Caco-2 (cell line): ENCODE measurements at regions not wholly inside any gene's neighbourhood (a gene's known extent, or its start where the extent isn't known, plus 50 kb on each side); places are given as distances from the start of the nearest gene placed in this dataset.

Experiments
- BruUV-seq: library from RNA; stranded (reverse); fragments of 400-500 nt; replicated peaks from 2 replicates; lab custom pipeline; 2021; lab: Mats Ljungman, UMichigan
- CTCF ChIA-PET: fragments of 300-600 bp; sonication (Branson Sonifier 250); formaldehyde crosslinking; loops from one replicate; lab custom pipeline; 2022; ENCODE audit warnings: antibody characterized with exemption; lab: Charles Lee
- POLR2A ChIA-PET: fragments of 300-600 bp; sonication (Branson Sonifier 250); formaldehyde crosslinking; loops from one replicate; lab custom pipeline; 2022; ENCODE audit warnings: antibody characterized with exemption; lab: Charles Lee
- DNase-seq, 2 experiments: peaks; one replicate each; pipeline versions ENCODE4 v3.0.0 to v3.0.0-alpha.2; 2020 to 2022
- H3K27me3 ChIP-seq: replicated peaks from 2 replicates; pipeline ENCODE4 v1.6.0; 2011; ENCODE audit warnings: low read length; ENCODE audit not compliant: control insufficient read depth, insufficient read depth
- H3K36me3 ChIP-seq: 2 replicates; pipeline ENCODE4 v1.5.1; 2011; ENCODE audit warnings: low read length; ENCODE audit not compliant: control insufficient read depth, insufficient read depth
- H3K4me1 ChIP-seq: fragments of 250-450 bp; sonication (Bioruptor Pico); 2 replicates; pipeline ENCODE4 v1.5.1; 2020; ENCODE audit warnings: mild to moderate bottlenecking
- H3K4me3 ChIP-seq: 2 replicates; pipeline ENCODE4 v1.5.1; 2011; ENCODE audit warnings: low read depth, mild to moderate bottlenecking, control low read depth, low read length
- H3K9me3 ChIP-seq: fragments of 250-450 bp; sonication (Bioruptor Pico); 2 replicates; pipeline ENCODE4 v1.5.1; 2020; ENCODE audit warnings: mild to moderate bottlenecking, moderate library complexity
- H3K27ac Mint-ChIP-seq: one replicate; pipeline ENCODE4 v1.8.0; 2022; ENCODE audit warnings: mixed read lengths; ENCODE audit not compliant: unreplicated experiment
- H3K27me3 Mint-ChIP-seq: one replicate; pipeline ENCODE4 v1.8.0; 2022; ENCODE audit warnings: mixed read lengths; ENCODE audit not compliant: insufficient read depth, unreplicated experiment
- H3K36me3 Mint-ChIP-seq: one replicate; pipeline ENCODE4 v1.8.0; 2022; ENCODE audit warnings: mild to moderate bottlenecking, mixed read lengths; ENCODE audit not compliant: insufficient read depth, unreplicated experiment
- H3K4me1 Mint-ChIP-seq: one replicate; pipeline ENCODE4 v1.8.0; 2022; ENCODE audit warnings: low read depth, mixed read lengths; ENCODE audit not compliant: unreplicated experiment
- H3K4me3 Mint-ChIP-seq: one replicate; pipeline ENCODE4 v1.8.0; 2022; ENCODE audit warnings: mild to moderate bottlenecking, moderate library complexity, mixed read lengths; ENCODE audit not compliant: unreplicated experiment
- H3K9me3 Mint-ChIP-seq: one replicate; pipeline ENCODE4 v1.8.0; 2022; ENCODE audit warnings: mixed read lengths; ENCODE audit not compliant: unreplicated experiment
- intact Hi-C: fragments of 100-400 bp; cut with micrococcal nuclease; formaldehyde crosslinking; loops from one replicate; pipeline ENCODE4 v1.10.0; 2022; ENCODE audit not compliant: unreplicated experiment
- TF ChIP-seq, protein P1 (sequence below), 2 experiments: fragments of 200-600 bp in 1 of 2; IDR thresholded peaks; 1 replicate in 1 of 2; 2 replicates in 1 of 2; pipeline versions ENCODE4 v1.5.1 to v1.8.0; 2011 to 2022; ENCODE audit warnings: antibody characterized with exemption in 1 of 2, control low read depth in 1 of 2, inconsistent platforms in 1 of 2, low read depth in 1 of 2, low read length in 1 of 2, mild to moderate bottlenecking in 1 of 2, moderate library complexity in 1 of 2; ENCODE audit not compliant: insufficient read depth in 1 of 2, severe bottlenecking in 1 of 2, unreplicated experiment in 1 of 2

DNA sequence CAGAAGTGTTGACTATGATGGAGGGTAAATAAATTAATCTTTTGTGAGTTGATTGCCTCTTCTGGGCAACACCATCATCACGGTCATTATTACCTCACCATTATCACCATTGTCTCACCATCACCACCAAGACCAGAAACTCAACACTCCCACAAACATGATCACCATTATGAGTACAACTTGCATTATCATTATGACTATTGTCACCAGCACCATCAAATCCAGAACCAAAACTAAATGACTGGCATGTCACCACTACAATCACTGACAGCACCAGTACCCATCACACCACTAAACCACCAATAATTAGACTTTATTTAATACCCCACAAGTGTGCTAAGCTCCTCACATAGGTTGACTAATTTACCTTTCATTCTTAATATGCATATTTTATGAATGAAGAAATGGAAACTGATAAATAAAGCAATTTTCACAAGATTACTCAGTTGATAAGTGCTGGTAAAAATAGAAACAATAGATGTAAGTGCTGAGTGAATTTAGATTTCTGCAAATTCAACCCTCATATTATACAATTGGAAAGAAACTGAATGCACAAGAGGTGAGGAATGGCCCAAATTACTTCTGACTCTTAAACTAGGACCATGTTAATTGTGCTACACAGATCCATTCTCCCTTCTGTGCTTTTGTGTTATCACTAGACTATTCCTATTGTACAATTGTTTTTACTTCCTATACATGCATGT, 517.8 kb upstream of the PAPPA start:
- DNase-seq = no peak
- peaks cover 19% of the 10 kb centered on the region for H3K27me3 Mint-ChIP-seq
- CTCF ChIA-PET = no interaction called here
- TF ChIP-seq, protein P1, sequence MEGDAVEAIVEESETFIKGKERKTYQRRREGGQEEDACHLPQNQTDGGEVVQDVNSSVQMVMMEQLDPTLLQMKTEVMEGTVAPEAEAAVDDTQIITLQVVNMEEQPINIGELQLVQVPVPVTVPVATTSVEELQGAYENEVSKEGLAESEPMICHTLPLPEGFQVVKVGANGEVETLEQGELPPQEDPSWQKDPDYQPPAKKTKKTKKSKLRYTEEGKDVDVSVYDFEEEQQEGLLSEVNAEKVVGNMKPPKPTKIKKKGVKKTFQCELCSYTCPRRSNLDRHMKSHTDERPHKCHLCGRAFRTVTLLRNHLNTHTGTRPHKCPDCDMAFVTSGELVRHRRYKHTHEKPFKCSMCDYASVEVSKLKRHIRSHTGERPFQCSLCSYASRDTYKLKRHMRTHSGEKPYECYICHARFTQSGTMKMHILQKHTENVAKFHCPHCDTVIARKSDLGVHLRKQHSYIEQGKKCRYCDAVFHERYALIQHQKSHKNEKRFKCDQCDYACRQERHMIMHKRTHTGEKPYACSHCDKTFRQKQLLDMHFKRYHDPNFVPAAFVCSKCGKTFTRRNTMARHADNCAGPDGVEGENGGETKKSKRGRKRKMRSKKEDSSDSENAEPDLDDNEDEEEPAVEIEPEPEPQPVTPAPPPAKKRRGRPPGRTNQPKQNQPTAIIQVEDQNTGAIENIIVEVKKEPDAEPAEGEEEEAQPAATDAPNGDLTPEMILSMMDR (IDR thresholded peaks at IDR 0.05; ENCODE audit: insufficient read depth in 1 of 2, low read depth in 1 of 2, low read length in 1 of 2, severe bottlenecking in 1 of 2, unreplicated experiment in 1 of 2) = no peak
- Histone ChIP-seq H3K27me3 (no peaks in the 10 kb centered on the region; the same call in 1 of the 2 replicates), H3K36me3 (no peaks in the 10 kb centered on the region), H3K4me3 (no peak overlapping the region), H3K4me1 (no peaks in the 10 kb centered on the region), H3K9me3 (no peaks in the 10 kb centered on the region)
- intact Hi-C loops = no loop called here
- H3K4me1 Mint-ChIP-seq = no peaks in the 10 kb centered on the region
- no peak overlapping the region for H3K27ac Mint-ChIP-seq
- no TSS peak for BruUV-seq
- H3K36me3 Mint-ChIP-seq = no peaks in the 10 kb centered on the region
- no peaks in the 10 kb centered on the region for H3K9me3 Mint-ChIP-seq
- H3K4me3 Mint-ChIP-seq = no peak overlapping the region
- POLR2A ChIA-PET = no interaction called here

DNA sequence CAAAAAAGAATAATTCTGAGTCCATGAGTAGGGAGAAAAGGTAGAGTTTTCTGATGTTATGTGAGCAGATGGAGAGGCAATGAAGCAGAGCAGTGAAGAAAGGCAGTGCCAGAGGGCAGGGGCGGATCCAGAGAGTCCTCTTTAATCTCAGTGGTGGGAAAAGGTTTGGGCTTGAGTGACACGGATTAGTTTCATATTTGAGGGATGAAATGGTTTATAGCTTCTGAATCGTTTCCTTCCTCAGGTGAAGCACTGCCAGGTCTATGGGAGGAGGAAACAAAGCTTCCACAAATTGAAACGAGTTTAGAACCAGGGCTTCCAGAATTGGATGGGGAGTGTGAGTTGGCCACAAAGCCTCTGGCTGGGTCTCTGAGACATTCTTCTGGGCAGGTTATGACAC, 517.0 kb upstream of the PAPPA start:
- no peaks in the 10 kb centered on the region for H3K9me3 ChIP-seq
- no peak overlapping the region for H3K4me3 ChIP-seq
- ChIA-PET POLR2A (no interaction called here), CTCF (no interaction called here)
- H3K36me3 ChIP-seq = no peaks in the 10 kb centered on the region
- Mint-ChIP-seq H3K36me3 (no peaks in the 10 kb centered on the region), H3K27me3 (peaks cover 19% of the 10 kb centered on the region), H3K9me3 (no peaks in the 10 kb centered on the region), H3K4me1 (no peaks in the 10 kb centered on the region), H3K27ac (no peak overlapping the region), H3K4me3 (no peak overlapping the region)
- no peaks in the 10 kb centered on the region for H3K4me1 ChIP-seq
- TF ChIP-seq, protein P1 (IDR thresholded peaks at IDR 0.05; ENCODE audit: insufficient read depth in 1 of 2, low read depth in 1 of 2, low read length in 1 of 2, severe bottlenecking in 1 of 2, unreplicated experiment in 1 of 2) = no peak
- H3K27me3 ChIP-seq = no peaks in the 10 kb centered on the region; the same call in 1 of the 2 replicates
- intact Hi-C loops = no loop called here
- BruUV-seq = no TSS peak
- DNase-seq = no peak

DNA sequence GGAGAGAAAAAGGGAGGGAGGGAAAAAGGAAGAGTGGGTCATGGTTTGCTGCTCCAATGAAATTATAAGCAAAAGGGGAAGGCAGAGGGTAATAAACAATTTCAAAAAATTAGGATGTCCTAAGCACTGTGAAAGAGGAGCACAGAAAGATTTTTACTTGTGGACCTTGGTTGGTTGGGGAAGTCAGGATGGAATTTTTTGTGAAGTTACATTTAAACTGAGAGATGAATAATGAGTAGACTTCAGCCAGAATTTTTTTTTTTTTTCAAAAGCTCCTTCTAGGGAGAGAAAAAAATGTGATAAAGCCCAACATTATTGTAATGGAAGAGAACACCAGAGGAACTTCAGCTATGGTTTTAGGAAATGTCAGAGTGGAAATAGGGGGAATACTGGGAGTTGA, 515.9 kb upstream of the PAPPA start:
- Histone ChIP-seq H3K4me1 (no peaks in the 10 kb centered on the region), H3K36me3 (no peaks in the 10 kb centered on the region), H3K27me3 (no peaks in the 10 kb centered on the region; the same call in 1 of the 2 replicates), H3K9me3 (no peaks in the 10 kb centered on the region), H3K4me3 (no peak overlapping the region)
- peaks cover 17% of the 10 kb centered on the region for H3K27me3 Mint-ChIP-seq
- H3K36me3 Mint-ChIP-seq = no peaks in the 10 kb centered on the region
- H3K9me3 Mint-ChIP-seq = no peaks in the 10 kb centered on the region
- ChIA-PET POLR2A (no interaction called here), CTCF (no interaction called here)
- DNase-seq = no peak
- TF ChIP-seq, protein P1 (IDR thresholded peaks at IDR 0.05; ENCODE audit: insufficient read depth in 1 of 2, low read depth in 1 of 2, low read length in 1 of 2, severe bottlenecking in 1 of 2, unreplicated experiment in 1 of 2) = no peak
- H3K27ac Mint-ChIP-seq = no peak overlapping the region
- intact Hi-C loops = no loop called here
- H3K4me1 Mint-ChIP-seq = no peaks in the 10 kb centered on the region
- no TSS peak for BruUV-seq
- no peak overlapping the region for H3K4me3 Mint-ChIP-seq
